Hepatocyte (in vitro differentiated cells): ENCODE measurements at regions not wholly inside any gene's neighbourhood (a gene's known extent, or its start where the extent isn't known, plus 50 kb on each side); places are given as distances from the start of the nearest gene placed in this dataset.

Experiments
- DNase-seq: peaks from one replicate; pipeline ENCODE4 v3.0.0-alpha.2; 2016; ENCODE audit warnings: low spot score
- H2AFZ ChIP-seq: fragments of 200-600 bp; sonication (generic); 2 replicates; pipeline ENCODE4 v1.6.0; 2016; ENCODE audit warnings: antibody characterized with exemption, mild to moderate bottlenecking
- H3K27ac ChIP-seq: fragments of 200-600 bp; sonication (generic); 2 replicates; pipeline ENCODE4 v1.5.1; 2016; ENCODE audit warnings: mild to moderate bottlenecking
- H3K27me3 ChIP-seq: fragments of 200-600 bp; sonication (generic); 2 replicates; pipeline ENCODE4 v1.6.1; 2016
- H3K36me3 ChIP-seq: fragments of 200-600 bp; sonication (generic); replicated peaks from 2 replicates; pipeline ENCODE4 v1.5.1; 2016; ENCODE audit warnings: low read depth; ENCODE audit not compliant: insufficient read depth
- H3K4me1 ChIP-seq: fragments of 200-600 bp; sonication (generic); 2 replicates; pipeline ENCODE4 v1.5.1; 2016; ENCODE audit warnings: mild to moderate bottlenecking, moderate library complexity; ENCODE audit not compliant: insufficient read depth
- H3K4me2 ChIP-seq: fragments of 200-600 bp; sonication (generic); 2 replicates; pipeline ENCODE4 v1.6.0; 2016
- H3K4me3 ChIP-seq: fragments of 200-600 bp; sonication (generic); 2 replicates; pipeline ENCODE4 v1.5.1; 2016; ENCODE audit warnings: mild to moderate bottlenecking
- H3K79me2 ChIP-seq: fragments of 200-600 bp; sonication (generic); 2 replicates; pipeline ENCODE4 v1.6.0; 2017; ENCODE audit warnings: mild to moderate bottlenecking
- H3K9me2 ChIP-seq: fragments of 200-600 bp; sonication (generic); replicated peaks from 2 replicates; pipeline ENCODE4 v1.6.0; 2017; ENCODE audit warnings: mild to moderate bottlenecking; ENCODE audit not compliant: insufficient read depth
- H3K9me3 ChIP-seq: fragments of 200-600 bp; sonication (generic); 2 replicates; pipeline ENCODE4 v1.5.1; 2016; ENCODE audit warnings: low read depth, mild to moderate bottlenecking
- H4K20me1 ChIP-seq: fragments of 200-600 bp; sonication (generic); 2 replicates; pipeline ENCODE4 v1.6.0; 2016; ENCODE audit warnings: mild to moderate bottlenecking; ENCODE audit not compliant: insufficient read depth, poor library complexity, severe bottlenecking
- CTCF ChIP-seq: fragments of 200-600 bp; sonication (generic); IDR thresholded peaks from 2 replicates; pipeline ENCODE4 v1.5.1; 2016; ENCODE audit warnings: antibody characterized with exemption, mild to moderate bottlenecking; ENCODE audit not compliant: poor library complexity
- EZH2 ChIP-seq: fragments of 200-600 bp; sonication (generic); IDR thresholded peaks from 2 replicates; pipeline ENCODE4 v1.6.1; 2016; ENCODE audit warnings: antibody characterized with exemption, mild to moderate bottlenecking, borderline replicate concordance
- EZH2phosphoT487 ChIP-seq: fragments of 200-600 bp; sonication (generic); IDR thresholded peaks from one replicate; pipeline ENCODE4 v1.6.1; 2018; ENCODE audit warnings: antibody characterized with exemption, mild to moderate bottlenecking, low read depth, moderate library complexity; ENCODE audit not compliant: unreplicated experiment, severe bottlenecking
- WGBS: methylation state at CpG from one replicate; pipeline ENCODE4 v1.1.6; 2016; ENCODE audit warnings: low lambda C conversion rate; ENCODE audit errors: missing lambda C conversion rate; 5-methylcytosine and 5-hydroxymethylcytosine counted together

GRCh38 chr17:77580531-77581270 is 377.8 kb upstream of the TNRC6C start:
- Histone ChIP-seq H3K4me3 (no peak overlapping the region), H3K27me3 (no peaks in the 10 kb centered on the region), H3K9me2 (no peaks in the 10 kb centered on the region), H3K36me3 (no peaks in the 10 kb centered on the region), H3K9me3 (no peaks in the 10 kb centered on the region), H2AFZ (no peak overlapping the region), H3K79me2 (no peaks in the 10 kb centered on the region), H3K4me2 (no peak overlapping the region), H3K4me1 (no peaks in the 10 kb centered on the region), H4K20me1 (no peaks in the 10 kb centered on the region), H3K27ac (no peak overlapping the region)
- DNase-seq: no peak
- 80% methylated on average over 8 of the region's 8 CpGs for WGBS
- no peak for TF ChIP-seq CTCF
- TF ChIP-seq EZH2: no peak
- no peak for TF ChIP-seq EZH2phosphoT487

- no peak for DNase-seq
- Histone ChIP-seq H3K4me1 (no peaks in the 10 kb centered on the region), H3K9me3 (no peaks in the 10 kb centered on the region), H3K27me3 (no peaks in the 10 kb centered on the region), H3K27ac (no peak overlapping the region), H4K20me1 (no peaks in the 10 kb centered on the region), H3K9me2 (no peaks in the 10 kb centered on the region), H2AFZ (no peak overlapping the region), H3K36me3 (no peaks in the 10 kb centered on the region), H3K4me2 (no peak overlapping the region), H3K4me3 (no peak overlapping the region), H3K79me2 (no peaks in the 10 kb centered on the region)
- WGBS: 65% methylated on average over 2 of the region's 2 CpGs
- TF ChIP-seq EZH2phosphoT487 (no peak), CTCF (no peak), EZH2 (no peak)
Measured at GRCh38 chr17:77581480-77581879, 377.0 kb upstream of the TNRC6C start.

GRCh38 chr17:77585142-77585860 is 373.2 kb upstream of the TNRC6C start:
- Histone ChIP-seq H3K36me3 (no peaks in the 10 kb centered on the region), H3K27me3 (no peaks in the 10 kb centered on the region), H3K4me3 (no peak overlapping the region), H2AFZ (no peak overlapping the region), H3K4me2 (no peak overlapping the region), H3K79me2 (no peaks in the 10 kb centered on the region), H3K4me1 (no peaks in the 10 kb centered on the region), H3K9me2 (no peaks in the 10 kb centered on the region), H4K20me1 (no peaks in the 10 kb centered on the region), H3K27ac (no peak overlapping the region), H3K9me3 (no peaks in the 10 kb centered on the region)
- 76% methylated on average over 9 of the region's 9 CpGs for WGBS
- TF ChIP-seq EZH2phosphoT487: no peak
- TF ChIP-seq EZH2: no peak
- no peak for DNase-seq

GRCh38 chr17:77590951-77591735 is 367.4 kb upstream of the TNRC6C start:
- WGBS: 86% methylated on average over 16 of the region's 16 CpGs
- Histone ChIP-seq H3K27ac (no peak overlapping the region), H3K4me3 (no peak overlapping the region), H3K9me3 (no peaks in the 10 kb centered on the region), H3K36me3 (no peaks in the 10 kb centered on the region), H2AFZ (no peak overlapping the region), H3K4me2 (no peak overlapping the region), H3K4me1 (no peaks in the 10 kb centered on the region), H3K9me2 (no peaks in the 10 kb centered on the region), H3K79me2 (no peaks in the 10 kb centered on the region), H4K20me1 (no peaks in the 10 kb centered on the region), H3K27me3 (no peaks in the 10 kb centered on the region)
- TF ChIP-seq EZH2: no peak
- no peak for TF ChIP-seq EZH2phosphoT487
- TF ChIP-seq CTCF: no peak
- no peak for DNase-seq
